Neuronal stem cell (in vitro differentiated cells): ENCODE measurements at regions not wholly inside any gene's neighbourhood (a gene's known extent, or its start where the extent isn't known, plus 50 kb on each side); places are given as distances from the start of the nearest gene placed in this dataset.
A peak's percentile ranks its signal among the peaks of the same experiment; 100 is the strongest.
"Not testable (repeated sequence)": the region's sequence is repeated elsewhere in the genome, so short reads cannot be mapped to it uniquely, and the experiment has no call there.

Experiments
- DNase-seq: peaks from one replicate; pipeline ENCODE4 v3.0.0-alpha.2; 2013; ENCODE audit warnings: low spot score
- H2AFZ ChIP-seq: one replicate; pipeline ENCODE4 v1.6.1; 2013; ENCODE audit warnings: mild to moderate bottlenecking, low read length, inconsistent platforms
- H2AK5ac ChIP-seq: 2 replicates; pipeline ENCODE4 v1.6.1; 2013; ENCODE audit warnings: low read depth, mild to moderate bottlenecking, inconsistent platforms, low read length, moderate library complexity, mixed read lengths
- H2BK120ac ChIP-seq: 2 replicates; pipeline ENCODE4 v1.6.1; 2013; ENCODE audit warnings: low read depth, mild to moderate bottlenecking, inconsistent platforms, low read length, moderate library complexity, mixed read lengths
- H2BK12ac ChIP-seq: one replicate; pipeline ENCODE4 v1.6.1; 2013; ENCODE audit warnings: low read length, inconsistent platforms
- H2BK15ac ChIP-seq: 2 replicates; pipeline ENCODE4 v1.6.1; 2013; ENCODE audit warnings: mild to moderate bottlenecking, low read length, inconsistent platforms, mixed read lengths
- H2BK5ac ChIP-seq: one replicate; pipeline ENCODE4 v1.6.1; 2013; ENCODE audit warnings: inconsistent platforms, mild to moderate bottlenecking, low read length, moderate library complexity
- H3K14ac ChIP-seq: one replicate; pipeline ENCODE4 v1.6.1; 2013; ENCODE audit warnings: low read length, inconsistent platforms
- H3K18ac ChIP-seq: 2 replicates; pipeline ENCODE4 v1.6.1; 2013; ENCODE audit warnings: low read length, inconsistent platforms
- H3K23ac ChIP-seq: 2 replicates; pipeline ENCODE4 v1.6.1; 2013; ENCODE audit warnings: low read depth, mild to moderate bottlenecking, mixed read lengths, low read length, inconsistent platforms; ENCODE audit not compliant: poor library complexity
- H3K27ac ChIP-seq: replicated peaks from 3 replicates; pipeline ENCODE4 v1.5.1; 2013; ENCODE audit warnings: low read length, inconsistent platforms
- H3K27me3 ChIP-seq, 3 experiments: 2 replicates each; pipeline ENCODE4 v1.6.1; 2013; ENCODE audit warnings: low read length in 3 of 3, mild to moderate bottlenecking in 2 of 3, inconsistent platforms in 1 of 3, low read depth in 1 of 3, mixed read lengths in 1 of 3, moderate library complexity in 1 of 3; ENCODE audit not compliant: control insufficient read depth in 3 of 3, insufficient read depth in 3 of 3
- H3K36me3 ChIP-seq, 2 donors: replicated peaks in 1 of 2; 2 replicates each; pipeline ENCODE4 v1.6.1; 2013; ENCODE audit warnings: low read length in 2 of 2; ENCODE audit not compliant: control insufficient read depth in 2 of 2, insufficient read depth in 2 of 2
- H3K4ac ChIP-seq: 2 replicates; pipeline ENCODE4 v1.6.1; 2013; ENCODE audit warnings: inconsistent platforms, mild to moderate bottlenecking, low read length, moderate library complexity
- H3K4me1 ChIP-seq, 2 donors: 1 replicate in 1 of 2; 2 replicates in 1 of 2; pipeline ENCODE4 v1.6.1; 2013; ENCODE audit warnings: low read length in 2 of 2, low read depth in 1 of 2; ENCODE audit not compliant: control insufficient read depth in 2 of 2, insufficient read depth in 1 of 2
- H3K4me2 ChIP-seq: one replicate; pipeline ENCODE4 v1.6.1; 2013; ENCODE audit warnings: mild to moderate bottlenecking, low read length, inconsistent platforms; ENCODE audit not compliant: insufficient read depth, poor library complexity, severe bottlenecking
- H3K4me3 ChIP-seq, 2 donors: 2 replicates each; pipeline ENCODE4 v1.5.1; 2013; ENCODE audit warnings: low read length in 2 of 2, mild to moderate bottlenecking in 2 of 2, inconsistent platforms in 1 of 2, moderate library complexity in 1 of 2
- H3K79me1 ChIP-seq: one replicate; pipeline ENCODE4 v1.6.1; 2013; ENCODE audit warnings: low read depth, mild to moderate bottlenecking, inconsistent platforms, low read length, moderate library complexity
- H3K9ac ChIP-seq: one replicate; pipeline ENCODE4 v1.6.1; 2013; ENCODE audit warnings: mild to moderate bottlenecking, low read depth, low read length, inconsistent platforms; ENCODE audit not compliant: poor library complexity
- H3K9me3 ChIP-seq, 2 donors: replicated peaks in 1 of 2; 2 replicates each; pipeline versions ENCODE3 to v1.6.1; 2013; ENCODE audit warnings: low read length in 2 of 2, mild to moderate bottlenecking in 2 of 2, inconsistent platforms in 1 of 2, low read depth in 1 of 2, mixed read lengths in 1 of 2, moderate library complexity in 1 of 2; ENCODE audit not compliant: control insufficient read depth in 2 of 2, insufficient read depth in 1 of 2
- H4K8ac ChIP-seq: one replicate; pipeline ENCODE4 v1.6.1; 2013; ENCODE audit warnings: low read depth, mild to moderate bottlenecking, inconsistent platforms, low read length, moderate library complexity
- H4K91ac ChIP-seq: one replicate; pipeline ENCODE4 v1.6.1; 2013; ENCODE audit warnings: low read length, low read depth, mild to moderate bottlenecking, inconsistent platforms; ENCODE audit not compliant: poor library complexity
- WGBS, 2 donors: extraction: QIAGEN DNeasy Blood & Tissue Kit; methylation state at CpG; one replicate each; pipeline ENCODE4 v1.1.7; 2013; ENCODE audit warnings: missing lambda C conversion rate in 2 of 2, mixed read lengths in 1 of 2; ENCODE audit not compliant: insufficient read length in 2 of 2, insufficient replicate concordance in 1 of 2; ENCODE audit errors: extremely low coverage in 2 of 2; 5-methylcytosine and 5-hydroxymethylcytosine counted together

GRCh38 chr1:232334811-232335210 lies 295.1 kb downstream of the SIPA1L2 start:
- H2AK5ac ChIP-seq, result no peak overlapping the region
- H3K79me1 ChIP-seq, result no peaks in the 10 kb centered on the region
- no peak overlapping the region for H2BK120ac ChIP-seq
- H3K9ac ChIP-seq, result no peak overlapping the region
- no peak overlapping the region for H3K4me2 ChIP-seq
- H2BK12ac ChIP-seq, result no peak overlapping the region
- no CpG with 5 or more reads among the region's 10 CpGs for WGBS, 2 donors
- H3K23ac ChIP-seq, result no peak overlapping the region
- H3K14ac ChIP-seq, result no peak overlapping the region
- DNase-seq, result no peak
- H3K18ac ChIP-seq, result peak overlapping the region; percentile 32
- H3K36me3 ChIP-seq, result no peaks in the 10 kb centered on the region
- peak overlapping the region; percentile 61 for H2BK15ac ChIP-seq
- peaks cover 0 to 3% (median 0%) of the 10 kb centered on the region in 3 experiments for H3K27me3 ChIP-seq
- H3K4ac ChIP-seq, result no peak overlapping the region
- H2BK5ac ChIP-seq, result no peak overlapping the region
- H3K9me3 ChIP-seq, result peaks cover 3% of the 10 kb centered on the region in 2 donors
- H4K8ac ChIP-seq, result no peak overlapping the region
- H2AFZ ChIP-seq, result no peak overlapping the region
- H4K91ac ChIP-seq, result no peak overlapping the region
- H3K4me1 ChIP-seq, result peaks cover 0 to 11% of the 10 kb centered on the region in 2 donors
- H3K4me3 ChIP-seq, result no peak overlapping the region
- no peak overlapping the region for H3K27ac ChIP-seq

GRCh38 chr1:232334246-232334645 lies 295.7 kb downstream of the SIPA1L2 start:
- Histone ChIP-seq H3K27ac (no peak overlapping the region), H2BK120ac (no peak overlapping the region), H3K4ac (no peak overlapping the region), H2BK12ac (no peak overlapping the region), H4K91ac (no peak overlapping the region), H3K79me1 (no peaks in the 10 kb centered on the region), H3K4me2 (no peak overlapping the region), H3K14ac (no peak overlapping the region), H4K8ac (no peak overlapping the region), H3K9me3 (peaks cover 3% of the 10 kb centered on the region in 2 donors), H3K9ac (peak overlapping the region; percentile 1), H3K18ac (no peak overlapping the region), H3K4me3 (no peak overlapping the region), H2AFZ (no peak overlapping the region), H2BK15ac (no peak overlapping the region), H3K27me3 (peaks cover 0 to 2% (median 0%) of the 10 kb centered on the region in 3 experiments), H2AK5ac (no peak overlapping the region), H3K36me3 (no peaks in the 10 kb centered on the region), H3K23ac (no peak overlapping the region), H3K4me1 (peaks cover 0 to 10% of the 10 kb centered on the region in 2 donors), H2BK5ac (no peak overlapping the region)
- WGBS, 2 donors, result no CpG with 5 or more reads among the region's 3 CpGs
- no peak for DNase-seq

GRCh38 chr1:232333419-232333767 lies 296.5 kb downstream of the SIPA1L2 start:
- Histone ChIP-seq H4K8ac (peak overlapping the region; percentile 4), H3K23ac (peak overlapping the region; percentile 52), H2AFZ (no peak overlapping the region), H3K18ac (peak overlapping the region; percentile 92), H3K4me3 (peak overlapping the region in 1 of 2 donors; percentile 47), H4K91ac (no peak overlapping the region), H3K27me3 (no peaks in the 10 kb centered on the region), H2BK12ac (peak overlapping the region; percentile 93), H3K4ac (peak overlapping the region; percentile 97), H3K9ac (no peak overlapping the region), H3K79me1 (no peaks in the 10 kb centered on the region), H3K4me2 (no peak overlapping the region), H3K14ac (no peak overlapping the region), H3K9me3 (peaks cover 3% of the 10 kb centered on the region in 2 donors), H3K36me3 (no peaks in the 10 kb centered on the region), H2AK5ac (peak overlapping the region; percentile 66), H2BK5ac (no peak overlapping the region), H3K27ac (peak overlapping the region; percentile 67), H2BK15ac (peak overlapping the region; percentile 94), H3K4me1 (peaks cover 0 to 8% of the 10 kb centered on the region in 2 donors), H2BK120ac (peak overlapping the region; percentile 27)
- DNase-seq, result no peak
- no CpG with 5 or more reads among the region's 5 CpGs for WGBS, 2 donors

- H3K36me3 ChIP-seq, H3K4me2 ChIP-seq, H3K79me1 ChIP-seq, H4K8ac ChIP-seq, H2AFZ ChIP-seq, H2BK12ac ChIP-seq, H3K4ac ChIP-seq, DNase-seq, H4K91ac ChIP-seq, H3K27me3 ChIP-seq, H3K9me3 ChIP-seq, H3K23ac ChIP-seq, H3K9ac ChIP-seq, H3K4me1 ChIP-seq, H3K14ac ChIP-seq, H2BK5ac ChIP-seq: not testable (repeated sequence)
- peak overlapping the region; percentile 66 for H2AK5ac ChIP-seq
- H3K4me3 ChIP-seq, result peak overlapping the region in 1 of 2 donors; percentile 47
- peak overlapping the region; percentile 92 for H3K18ac ChIP-seq
- H2BK120ac ChIP-seq, result peak overlapping the region; percentile 27
- H2BK15ac ChIP-seq, result peak overlapping the region; percentile 94
- H3K27ac ChIP-seq, result peak overlapping the region; percentile 67
- no CpG with 5 or more reads among the region's 9 CpGs for WGBS, 2 donors
Measured at GRCh38 chr1:232332710-232333418, 297.1 kb downstream of the SIPA1L2 start.
